Keratinocyte (primary cell): ENCODE measurements at regions not wholly inside any gene's neighbourhood (a gene's known extent, or its start where the extent isn't known, plus 50 kb on each side); places are given as distances from the start of the nearest gene placed in this dataset.

Experiments used
- DNase-seq: peaks from one replicate; pipeline ENCODE4 v3.0.0-alpha.2; 2011; ENCODE audit warnings: low read depth, missing footprints, low spot score
- FAIRE-seq: peaks from 2 replicates; lab custom pipeline; 2011; peaks lifted over from hg19 to GRCh38; lab: Jason Lieb, UNC
- H2AFZ ChIP-seq: 2 replicates; pipeline ENCODE4 v1.6.0; 2012; ENCODE audit warnings: low read length, control low read depth, inconsistent platforms; ENCODE audit not compliant: control insufficient read depth
- H3K27ac ChIP-seq: 2 replicates; pipeline ENCODE4 v1.5.1; 2011; ENCODE audit warnings: low read length; ENCODE audit not compliant: control insufficient read depth, insufficient read depth
- H3K27me3 ChIP-seq: 3 replicates; pipeline ENCODE4 v1.6.0; 2011; ENCODE audit warnings: low read length; ENCODE audit not compliant: control insufficient read depth, insufficient read depth; ENCODE audit errors: extremely low read depth
- H3K36me3 ChIP-seq, 2 experiments: 2 replicates in 1 of 2; 3 replicates in 1 of 2; pipeline ENCODE4 v1.5.1; 2011; ENCODE audit warnings: low read length in 2 of 2, mild to moderate bottlenecking in 1 of 2; ENCODE audit not compliant: control insufficient read depth in 2 of 2, insufficient read depth in 2 of 2; ENCODE audit errors: extremely low read depth in 1 of 2
- H3K4me1 ChIP-seq: 3 replicates; pipeline ENCODE4 v1.5.1; 2011; ENCODE audit warnings: low read length; ENCODE audit not compliant: control insufficient read depth, insufficient read depth; ENCODE audit errors: extremely low read depth
- H3K4me2 ChIP-seq: 3 replicates; pipeline ENCODE4 v1.6.0; 2011; ENCODE audit warnings: low read depth, low read length; ENCODE audit not compliant: control insufficient read depth, insufficient read depth; ENCODE audit errors: extremely low read depth
- H3K4me3 ChIP-seq, 3 experiments: fragments of 200-600 bp in 1 of 3; sonication (generic) in 1 of 3; 2 replicates in 2 of 3; 3 replicates in 1 of 3; pipeline ENCODE4 v1.5.1; 2011 to 2016; ENCODE audit warnings: low read length in 3 of 3, mild to moderate bottlenecking in 3 of 3, control low read depth in 2 of 3, inconsistent platforms in 1 of 3, low read depth in 1 of 3, mixed read lengths in 1 of 3, mixed run types in 1 of 3, moderate library complexity in 1 of 3; ENCODE audit not compliant: control insufficient read depth in 2 of 3, insufficient read depth in 2 of 3; ENCODE audit errors: extremely low read depth in 1 of 3
- H3K79me2 ChIP-seq: 2 replicates; pipeline ENCODE4 v1.6.0; 2012; ENCODE audit warnings: low read length; ENCODE audit not compliant: control insufficient read depth, insufficient read depth
- H3K9ac ChIP-seq: 3 replicates; pipeline ENCODE4 v1.6.0; 2011; ENCODE audit warnings: low read length; ENCODE audit not compliant: control insufficient read depth, insufficient read depth; ENCODE audit errors: extremely low read depth
- H3K9me1 ChIP-seq: 3 replicates; pipeline ENCODE4 v1.6.0; 2011; ENCODE audit warnings: low read length; ENCODE audit not compliant: control insufficient read depth, insufficient read depth; ENCODE audit errors: extremely low read depth
- H3K9me3 ChIP-seq: 2 replicates; pipeline ENCODE4 v1.5.1; 2012; ENCODE audit warnings: low read depth, low read length; ENCODE audit not compliant: control insufficient read depth
- H4K20me1 ChIP-seq: 3 replicates; pipeline ENCODE4 v1.6.0; 2011; ENCODE audit warnings: low read length; ENCODE audit not compliant: control insufficient read depth, insufficient read depth; ENCODE audit errors: extremely low read depth
- CTCF ChIP-seq, 3 experiments: IDR thresholded peaks in 1 of 3; conservative IDR thresholded peaks in 1 of 3; optimal IDR thresholded peaks in 1 of 3; 2 replicates in 2 of 3; 3 replicates in 1 of 3; pipeline versions ENCODE3 to v1.5.1; 2011; ENCODE audit warnings: low read length in 3 of 3, mild to moderate bottlenecking in 3 of 3, moderate library complexity in 2 of 3, control low read depth in 1 of 3, inconsistent platforms in 1 of 3; ENCODE audit not compliant: insufficient read depth in 2 of 3; ENCODE audit errors: extremely low read depth in 1 of 3
- EZH2 ChIP-seq: IDR thresholded peaks from one replicate; pipeline ENCODE4 v1.6.1; 2012; ENCODE audit warnings: inconsistent platforms, mild to moderate bottlenecking, low read length, moderate library complexity
- dilution Hi-C: fragments of 300-500 bp; cut with MboI; formaldehyde crosslinking; loops from one replicate; pipeline ENCODE4 v1.7.0; 2020; ENCODE audit warnings: low sequenced_read_pairs; ENCODE audit not compliant: extremely low pct_ligation_motif_present

- H3K4me1 ChIP-seq: no peaks in the 10 kb centered on the region
- DNase-seq (no peak), FAIRE-seq (no peak)
- H4K20me1 ChIP-seq: no peaks in the 10 kb centered on the region
- H3K79me2 ChIP-seq: no peaks in the 10 kb centered on the region
- H3K27ac ChIP-seq: no peak overlapping the region
- no peaks in the 10 kb centered on the region for H3K36me3 ChIP-seq
- dilution Hi-C loops: no loop called here
- no peak overlapping the region for H3K4me3 ChIP-seq
- TF ChIP-seq CTCF (optimal IDR thresholded peaks at IDR 0.05 in 1 of 3, IDR thresholded peaks at IDR 0.05 in 1 of 3, conservative IDR thresholded peaks at IDR 0.05 in 1 of 3; ENCODE audit: extremely low read depth in 1 of 3, insufficient read depth in 2 of 3, low read length in 3 of 3) (no peak), EZH2 (no peak)
- no peaks in the 10 kb centered on the region for H3K9me3 ChIP-seq
- H2AFZ ChIP-seq: no peak overlapping the region
- H3K27me3 ChIP-seq: no peaks in the 10 kb centered on the region
- no peak overlapping the region for H3K4me2 ChIP-seq
- no peaks in the 10 kb centered on the region for H3K9me1 ChIP-seq
- H3K9ac ChIP-seq: no peak overlapping the region
Measured at GRCh38 chr3:6165951-6166350, 695.0 kb upstream of the GRM7 start.

- DNase-seq (no peak), FAIRE-seq (no peak)
- no peaks in the 10 kb centered on the region for H4K20me1 ChIP-seq
- H3K27me3 ChIP-seq: no peaks in the 10 kb centered on the region
- H3K4me2 ChIP-seq: no peak overlapping the region
- H3K79me2 ChIP-seq: no peaks in the 10 kb centered on the region
- H3K27ac ChIP-seq: no peak overlapping the region
- dilution Hi-C loops: no loop called here
- H3K9me3 ChIP-seq: no peaks in the 10 kb centered on the region
- no peak overlapping the region for H3K4me3 ChIP-seq
- no peak overlapping the region for H3K9ac ChIP-seq
- no peaks in the 10 kb centered on the region for H3K9me1 ChIP-seq
- no peak for TF ChIP-seq CTCF (optimal IDR thresholded peaks at IDR 0.05 in 1 of 3, IDR thresholded peaks at IDR 0.05 in 1 of 3, conservative IDR thresholded peaks at IDR 0.05 in 1 of 3; ENCODE audit: extremely low read depth in 1 of 3, insufficient read depth in 2 of 3, low read length in 3 of 3)
- TF ChIP-seq EZH2: no peak
- no peaks in the 10 kb centered on the region for H3K36me3 ChIP-seq
- H3K4me1 ChIP-seq: no peaks in the 10 kb centered on the region
- no peak overlapping the region for H2AFZ ChIP-seq
Measured at GRCh38 chr3:6168256-6168655, 692.7 kb upstream of the GRM7 start.
